HCT116 (cell line): ENCODE measurements at regions not wholly inside any gene's neighbourhood (a gene's known extent, or its start where the extent isn't known, plus 50 kb on each side); places are given as distances from the start of the nearest gene placed in this dataset.

Source experiments
- ATAC-seq: fragments of 200-7000 bp; cut with Tn5 transposase; 2 replicates; pipeline ENCODE4 v1.9.1; 2020; ENCODE audit warnings: mild to moderate bottlenecking, moderate library complexity
- BruUV-seq: library from RNA; stranded (reverse); fragments of 400-500 nt; replicated peaks from 2 replicates; lab custom pipeline; 2021; lab: Mats Ljungman, UMichigan
- CTCF ChIA-PET: fragments of 300-600 bp; sonication (Branson Sonifier 250); formaldehyde crosslinking; loops from one replicate; lab custom pipeline; 2021; ENCODE audit warnings: antibody characterized with exemption; lab: Charles Lee
- POLR2A ChIA-PET: fragments of 300-600, 350-600 bp; sonication (Branson Sonifier 250); formaldehyde crosslinking; loops from one replicate; lab custom pipeline; 2021; ENCODE audit warnings: antibody characterized with exemption; lab: Charles Lee
- RAD21 ChIA-PET, 2 experiments: fragments of 300-600 bp; sonication (Branson Sonifier 250); formaldehyde crosslinking; loops; one replicate each; lab custom pipeline; 2023; ENCODE audit warnings: low total read pairs in 2 of 2; ENCODE audit not compliant: uncharacterized antibody in 2 of 2, unreplicated experiment in 2 of 2, low non-redundant PET in 1 of 2; lab: Charles Lee
- DNase-seq: peaks from one replicate; pipeline ENCODE4 v3.0.0-alpha.2; 2010; ENCODE audit warnings: low read depth, low spot score
- H2AFZ ChIP-seq: fragments of 200-600 bp; shearing (Covaris generic), sonication (generic); 2 replicates; pipeline ENCODE4 v1.6.1; 2017; ENCODE audit warnings: low read depth, mixed run types, mixed read lengths, antibody characterized with exemption, low read length; ENCODE audit not compliant: poor library complexity, severe bottlenecking
- H3K27ac ChIP-seq: 2 replicates; pipeline ENCODE4 v1.5.1; 2012; ENCODE audit warnings: low read depth, low read length
- H3K27me3 ChIP-seq: fragments of 200-600 bp; sonication (generic); 2 replicates; pipeline ENCODE4 v1.6.1; 2016; ENCODE audit warnings: mixed run types, low read length, mixed read lengths; ENCODE audit not compliant: insufficient read depth
- H3K36me3 ChIP-seq, 2 experiments: fragments of 200-500 bp in 1 of 2; fragments of 200-600 bp in 1 of 2; sonication (Bioruptor generic) in 1 of 2; sonication (generic) in 1 of 2; 2 replicates each; pipeline versions ENCODE4 v1.5.1 to v1.6.1; 2014 to 2016; ENCODE audit warnings: low read length in 2 of 2, inconsistent platforms in 1 of 2, mixed read lengths in 1 of 2, mixed run types in 1 of 2; ENCODE audit not compliant: insufficient read depth in 2 of 2, control insufficient read depth in 1 of 2
- H3K4me1 ChIP-seq, 2 experiments: fragments of 200-600 bp in 1 of 2; sonication (generic) in 1 of 2; 2 replicates each; pipeline versions ENCODE4 v1.5.1 to v1.6.1; 2012 to 2017; ENCODE audit warnings: low read length in 2 of 2, inconsistent platforms in 1 of 2, mild to moderate bottlenecking in 1 of 2, mixed read lengths in 1 of 2, mixed run types in 1 of 2, moderate library complexity in 1 of 2; ENCODE audit not compliant: insufficient read depth in 2 of 2, control insufficient read depth in 1 of 2
- H3K4me2 ChIP-seq: fragments of 200-600 bp; sonication (generic); 2 replicates; pipeline ENCODE4 v1.6.1; 2017; ENCODE audit warnings: mixed run types, low read length, mixed read lengths
- H3K4me3 ChIP-seq, 2 experiments: fragments of 200-600 bp in 1 of 2; sonication (generic) in 1 of 2; replicated peaks in 1 of 2; 2 replicates each; pipeline ENCODE4 v1.5.1; 2011 to 2016; ENCODE audit warnings: low read length in 2 of 2, control low read depth in 1 of 2, low read depth in 1 of 2, mild to moderate bottlenecking in 1 of 2, mixed read lengths in 1 of 2, mixed run types in 1 of 2
- H3K79me2 ChIP-seq: fragments of 200-600 bp; sonication (generic); 2 replicates; pipeline ENCODE4 v1.6.1; 2017; ENCODE audit warnings: mild to moderate bottlenecking, mixed run types, low read length, moderate library complexity, mixed read lengths; ENCODE audit not compliant: insufficient read depth
- H3K9ac ChIP-seq: fragments of 200-600 bp; sonication (generic); 2 replicates; pipeline ENCODE4 v1.6.1; 2016; ENCODE audit warnings: low read length, mixed read lengths
- H3K9me2 ChIP-seq: fragments of 200-600 bp; sonication (generic), shearing (Covaris generic); 2 replicates; pipeline ENCODE4 v1.6.1; 2017; ENCODE audit warnings: mixed run types, mild to moderate bottlenecking, moderate library complexity; ENCODE audit not compliant: insufficient read depth
- H3K9me3 ChIP-seq, 2 experiments: fragments of 200-500 bp in 1 of 2; fragments of 200-600 bp in 1 of 2; sonication (Bioruptor generic) in 1 of 2; sonication (generic) in 1 of 2; 2 replicates each; pipeline ENCODE4 v1.6.1; 2014 to 2017; ENCODE audit warnings: low read length in 2 of 2, mixed read lengths in 2 of 2, inconsistent platforms in 1 of 2, low read depth in 1 of 2, mild to moderate bottlenecking in 1 of 2, mixed run types in 1 of 2, moderate library complexity in 1 of 2; ENCODE audit not compliant: control insufficient read depth in 1 of 2, insufficient read depth in 1 of 2
- H4K20me1 ChIP-seq: fragments of 200-600 bp; sonication (generic), shearing (Covaris generic); 2 replicates; pipeline ENCODE4 v1.6.1; 2017; ENCODE audit warnings: mixed run types, mild to moderate bottlenecking, moderate library complexity; ENCODE audit not compliant: insufficient read depth
- CEBPB ChIP-seq: IDR thresholded peaks from 2 replicates; pipeline ENCODE4 v1.6.1; 2012; ENCODE audit warnings: low read depth
- ELF1 ChIP-seq: IDR thresholded peaks from 2 replicates; pipeline ENCODE4 v1.6.1; 2012; ENCODE audit warnings: low read depth, borderline replicate concordance
- EZH2 ChIP-seq: fragments of 200-600 bp; sonication (generic); IDR thresholded peaks from 2 replicates; pipeline ENCODE4 v1.6.1; 2017; ENCODE audit warnings: antibody characterized with exemption, mixed run types
- EZH2phosphoT487 ChIP-seq: fragments of 200-600 bp; IDR thresholded peaks from 2 replicates; pipeline ENCODE4 v1.6.1; 2018; ENCODE audit warnings: antibody characterized with exemption, borderline replicate concordance
- POLR2A ChIP-seq: IDR thresholded peaks from 2 replicates; pipeline ENCODE4 v1.7.0; 2011; ENCODE audit warnings: borderline replicate concordance; ENCODE audit not compliant: insufficient read depth, insufficient read length; ENCODE audit errors: extremely low read depth
- RAD21 ChIP-seq: IDR thresholded peaks from 2 replicates; pipeline ENCODE4 v1.6.1; 2012; ENCODE audit warnings: low read depth, mild to moderate bottlenecking
- SIN3A ChIP-seq: IDR thresholded peaks from 2 replicates; pipeline ENCODE4 v1.6.1; 2012; ENCODE audit warnings: low read depth
- YY1 ChIP-seq: IDR thresholded peaks from 2 replicates; pipeline ENCODE4 v1.6.1; 2011; ENCODE audit warnings: low read length, low read depth, moderate library complexity, mild to moderate bottlenecking; ENCODE audit not compliant: insufficient replicate concordance; ENCODE audit errors: extremely low read depth
- intact Hi-C: fragments of 100-400 bp; cut with micrococcal nuclease; formaldehyde crosslinking; loops from 2 replicates; pipeline ENCODE4 v1.10.0; 2022
- TF ChIP-seq, protein P1 (sequence below): IDR thresholded peaks from 2 replicates; pipeline ENCODE4 v1.6.1; 2012; ENCODE audit warnings: low read depth
- TF ChIP-seq, protein P2 (sequence below): IDR thresholded peaks from 2 replicates; pipeline ENCODE4 v1.6.1; 2011; ENCODE audit warnings: mild to moderate bottlenecking, low read length, moderate library complexity; ENCODE audit not compliant: insufficient replicate concordance; ENCODE audit errors: extremely low read depth
- TF ChIP-seq, protein P3 (sequence below): IDR thresholded peaks from 2 replicates; pipeline ENCODE4 v1.6.1; 2012

DNA sequence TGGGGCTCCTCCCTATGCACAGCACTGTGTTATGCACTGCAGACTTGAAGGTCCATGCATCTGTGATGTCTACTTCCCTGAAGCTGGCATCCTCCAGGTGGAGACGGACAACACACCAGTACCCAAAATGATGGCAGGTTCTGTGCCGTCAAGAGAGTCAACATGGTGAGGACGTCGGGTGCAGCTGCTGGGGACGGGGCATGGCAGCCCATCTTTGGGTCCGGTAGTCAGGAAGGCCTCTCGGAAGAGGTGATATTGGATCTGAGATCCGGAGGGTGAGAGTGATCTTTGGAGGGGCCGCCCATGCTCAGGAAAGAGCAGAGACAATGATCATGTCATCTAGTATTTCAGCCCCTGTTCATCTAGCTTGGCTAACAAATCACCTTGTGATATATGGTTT is 104.1 kb downstream of the RIPK4 start:
- no peak overlapping the region for H3K27ac ChIP-seq
- CTCF ChIA-PET, result no interaction called here

More for the DNA sequence above, 104.1 kb downstream of the RIPK4 start:
- POLR2A ChIA-PET, result no interaction called here
- Histone ChIP-seq H3K27me3 (peaks cover 19% of the 10 kb centered on the region), H4K20me1 (no peaks in the 10 kb centered on the region), H3K9me2 (no peaks in the 10 kb centered on the region), H3K36me3 (no peaks in the 10 kb centered on the region), H3K4me1 (peaks cover 6 to 21% of the 10 kb centered on the region in 2 experiments; a peak in 3 of 4 replicates)
- DNase-seq, result no peak
- TF ChIP-seq ELF1, result no peak
- TF ChIP-seq RAD21, result no peak
- TF ChIP-seq EZH2phosphoT487, result no peak
- no peak for TF ChIP-seq POLR2A
- TF ChIP-seq, protein P1, sequence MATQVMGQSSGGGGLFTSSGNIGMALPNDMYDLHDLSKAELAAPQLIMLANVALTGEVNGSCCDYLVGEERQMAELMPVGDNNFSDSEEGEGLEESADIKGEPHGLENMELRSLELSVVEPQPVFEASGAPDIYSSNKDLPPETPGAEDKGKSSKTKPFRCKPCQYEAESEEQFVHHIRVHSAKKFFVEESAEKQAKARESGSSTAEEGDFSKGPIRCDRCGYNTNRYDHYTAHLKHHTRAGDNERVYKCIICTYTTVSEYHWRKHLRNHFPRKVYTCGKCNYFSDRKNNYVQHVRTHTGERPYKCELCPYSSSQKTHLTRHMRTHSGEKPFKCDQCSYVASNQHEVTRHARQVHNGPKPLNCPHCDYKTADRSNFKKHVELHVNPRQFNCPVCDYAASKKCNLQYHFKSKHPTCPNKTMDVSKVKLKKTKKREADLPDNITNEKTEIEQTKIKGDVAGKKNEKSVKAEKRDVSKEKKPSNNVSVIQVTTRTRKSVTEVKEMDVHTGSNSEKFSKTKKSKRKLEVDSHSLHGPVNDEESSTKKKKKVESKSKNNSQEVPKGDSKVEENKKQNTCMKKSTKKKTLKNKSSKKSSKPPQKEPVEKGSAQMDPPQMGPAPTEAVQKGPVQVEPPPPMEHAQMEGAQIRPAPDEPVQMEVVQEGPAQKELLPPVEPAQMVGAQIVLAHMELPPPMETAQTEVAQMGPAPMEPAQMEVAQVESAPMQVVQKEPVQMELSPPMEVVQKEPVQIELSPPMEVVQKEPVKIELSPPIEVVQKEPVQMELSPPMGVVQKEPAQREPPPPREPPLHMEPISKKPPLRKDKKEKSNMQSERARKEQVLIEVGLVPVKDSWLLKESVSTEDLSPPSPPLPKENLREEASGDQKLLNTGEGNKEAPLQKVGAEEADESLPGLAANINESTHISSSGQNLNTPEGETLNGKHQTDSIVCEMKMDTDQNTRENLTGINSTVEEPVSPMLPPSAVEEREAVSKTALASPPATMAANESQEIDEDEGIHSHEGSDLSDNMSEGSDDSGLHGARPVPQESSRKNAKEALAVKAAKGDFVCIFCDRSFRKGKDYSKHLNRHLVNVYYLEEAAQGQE, result no peak
- TF ChIP-seq YY1, result no peak
- TF ChIP-seq CEBPB, result no peak
- TF ChIP-seq, protein P2, sequence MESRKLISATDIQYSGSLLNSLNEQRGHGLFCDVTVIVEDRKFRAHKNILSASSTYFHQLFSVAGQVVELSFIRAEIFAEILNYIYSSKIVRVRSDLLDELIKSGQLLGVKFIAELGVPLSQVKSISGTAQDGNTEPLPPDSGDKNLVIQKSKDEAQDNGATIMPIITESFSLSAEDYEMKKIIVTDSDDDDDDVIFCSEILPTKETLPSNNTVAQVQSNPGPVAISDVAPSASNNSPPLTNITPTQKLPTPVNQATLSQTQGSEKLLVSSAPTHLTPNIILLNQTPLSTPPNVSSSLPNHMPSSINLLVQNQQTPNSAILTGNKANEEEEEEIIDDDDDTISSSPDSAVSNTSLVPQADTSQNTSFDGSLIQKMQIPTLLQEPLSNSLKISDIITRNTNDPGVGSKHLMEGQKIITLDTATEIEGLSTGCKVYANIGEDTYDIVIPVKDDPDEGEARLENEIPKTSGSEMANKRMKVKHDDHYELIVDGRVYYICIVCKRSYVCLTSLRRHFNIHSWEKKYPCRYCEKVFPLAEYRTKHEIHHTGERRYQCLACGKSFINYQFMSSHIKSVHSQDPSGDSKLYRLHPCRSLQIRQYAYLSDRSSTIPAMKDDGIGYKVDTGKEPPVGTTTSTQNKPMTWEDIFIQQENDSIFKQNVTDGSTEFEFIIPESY, result no peak
- TF ChIP-seq, protein P3, sequence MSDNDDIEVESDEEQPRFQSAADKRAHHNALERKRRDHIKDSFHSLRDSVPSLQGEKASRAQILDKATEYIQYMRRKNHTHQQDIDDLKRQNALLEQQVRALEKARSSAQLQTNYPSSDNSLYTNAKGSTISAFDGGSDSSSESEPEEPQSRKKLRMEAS, result no peak
- TF ChIP-seq EZH2, result no peak
- no peak for TF ChIP-seq SIN3A
- TF ChIP-seq, all 23 proteins: peak for 0
- no peak overlapping the region for H3K4me2 ChIP-seq
- intact Hi-C loops, result loop anchor here (5.0 kb wide), 1 partner anchor 115 kb away; no protein-coding TSS in a partner anchor
- H3K9me3 ChIP-seq, result no peaks in the 10 kb centered on the region
- no TSS peak for BruUV-seq
- ATAC-seq, result no peak
- H2AFZ ChIP-seq, result no peak overlapping the region
- RAD21 ChIA-PET, result no interaction called here
- H3K79me2 ChIP-seq, result no peaks in the 10 kb centered on the region
- H3K4me3 ChIP-seq, result no peak overlapping the region
- no peak overlapping the region for H3K9ac ChIP-seq
